ENCODE measurements at regions not wholly inside any gene's neighbourhood (a gene's known extent, or its start where the extent isn't known, plus 50 kb on each side); places are given as distances from the start of the nearest gene placed in this dataset.

- Mint-ChIP-seq H3K9me3 (ENCODE audit: insufficient read depth) (no peaks in the 10 kb centered on the region), H3K27ac (no peak overlapping the region), H3K4me1 (ENCODE audit: low read depth) (peaks cover 8% of the 10 kb centered on the region), H3K27me3 (ENCODE audit: low read depth) (no peaks in the 10 kb centered on the region), H3K36me3 (ENCODE audit: low read depth) (no peaks in the 10 kb centered on the region), H3K4me3 (no peak overlapping the region)
- CTCF ChIA-PET = interaction anchor here (1.1 to 1.4 kb wide), 2 partner anchors 9 to 35 kb away, joined by 3 read pairs; no protein-coding TSS in a partner anchor
- no peak for ATAC-seq
- POLR2A ChIA-PET = no interaction called here
- no peak for DNase-seq
These were observed 236.4 kb downstream of the FOXA2 start for GRCh38 chr20:22348010-22348409.

DNA sequence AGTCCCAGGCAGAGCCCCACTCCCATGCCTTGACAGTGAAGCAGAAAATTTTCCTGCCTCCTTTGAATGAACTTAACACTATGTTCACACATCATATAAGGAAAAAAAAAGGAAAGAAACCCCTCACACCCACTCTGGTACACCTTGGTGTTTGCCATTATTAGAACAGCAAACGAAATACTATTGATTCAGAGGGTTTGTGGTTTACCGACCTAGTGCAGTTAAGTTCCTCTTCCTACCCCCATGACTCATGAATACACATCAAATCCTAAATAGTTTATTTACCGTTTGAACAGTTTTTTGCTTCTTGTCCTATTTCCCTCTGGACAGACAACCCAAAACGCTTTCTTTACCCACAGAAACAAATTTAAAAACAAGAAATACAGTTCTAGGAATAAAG, 237.7 kb downstream of the FOXA2 start:
- DNase-seq = no peak
- ChIA-PET CTCF (interaction anchor here (1.4 kb wide), 1 partner anchor 36 kb away, joined by 3 read pairs; no protein-coding TSS in a partner anchor), POLR2A (no interaction called here)
- Mint-ChIP-seq H3K27me3 (ENCODE audit: low read depth) (no peaks in the 10 kb centered on the region), H3K4me1 (ENCODE audit: low read depth) (peaks cover 8% of the 10 kb centered on the region), H3K27ac (no peak overlapping the region), H3K9me3 (ENCODE audit: insufficient read depth) (no peaks in the 10 kb centered on the region), H3K4me3 (no peak overlapping the region), H3K36me3 (ENCODE audit: low read depth) (no peaks in the 10 kb centered on the region)
- ATAC-seq = no peak

DNA sequence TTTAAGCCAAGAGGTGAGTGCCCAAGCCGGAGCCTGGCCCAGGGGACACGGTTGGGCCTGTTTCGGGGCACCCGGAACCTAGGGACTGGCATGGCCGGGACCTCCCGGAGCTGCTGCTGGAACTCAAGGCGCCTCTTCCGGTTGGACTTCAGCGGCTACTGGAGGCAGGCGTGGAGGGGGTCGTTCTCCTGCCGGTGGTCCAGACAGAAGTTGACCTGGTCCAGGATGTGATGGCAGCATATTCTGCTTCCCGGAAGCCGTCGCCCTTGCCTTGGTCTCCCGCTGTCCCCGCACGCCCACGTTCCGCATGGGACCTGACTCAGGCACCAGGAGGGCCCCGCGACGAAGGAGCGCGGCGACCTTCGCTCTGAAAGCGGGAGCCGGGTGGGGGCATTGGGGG, 240.8 kb downstream of the FOXA2 start:
- no peak for ATAC-seq
- no peak for DNase-seq

GRCh38 chr20:22342410-22342809, 242.0 kb downstream of the FOXA2 start:
- POLR2A ChIA-PET = no interaction called here
- ATAC-seq = no peak
- peaks cover 2% of the 10 kb centered on the region for H3K27me3 Mint-ChIP-seq (ENCODE audit: low read depth)
- H3K36me3 Mint-ChIP-seq (ENCODE audit: low read depth) = no peaks in the 10 kb centered on the region
- H3K27ac Mint-ChIP-seq = no peak overlapping the region
- CTCF ChIA-PET = interaction anchor here (1.0 kb wide), 1 partner anchor 243 kb away, joined by 3 read pairs; no protein-coding TSS in a partner anchor
- DNase-seq = no peak
- H3K4me3 Mint-ChIP-seq = no peak overlapping the region
- H3K4me1 Mint-ChIP-seq (ENCODE audit: low read depth) = peaks cover 9% of the 10 kb centered on the region
- no peaks in the 10 kb centered on the region for H3K9me3 Mint-ChIP-seq (ENCODE audit: insufficient read depth)

More for the DNA sequence above, 240.8 kb downstream of the FOXA2 start:
- POLR2A ChIA-PET = no interaction called here
- CTCF ChIA-PET = no interaction called here
- H3K4me3 Mint-ChIP-seq = no peak overlapping the region
- peaks cover 2% of the 10 kb centered on the region for H3K27me3 Mint-ChIP-seq (ENCODE audit: low read depth)
- no peaks in the 10 kb centered on the region for H3K36me3 Mint-ChIP-seq (ENCODE audit: low read depth)
- peaks cover 9% of the 10 kb centered on the region for H3K4me1 Mint-ChIP-seq (ENCODE audit: low read depth)
- H3K27ac Mint-ChIP-seq = no peak overlapping the region
- no peaks in the 10 kb centered on the region for H3K9me3 Mint-ChIP-seq (ENCODE audit: insufficient read depth)

- Mint-ChIP-seq H3K4me1 (ENCODE audit: low read depth) (peaks cover 3% of the 10 kb centered on the region), H3K27me3 (ENCODE audit: low read depth) (peaks cover 2% of the 10 kb centered on the region), H3K36me3 (ENCODE audit: low read depth) (no peaks in the 10 kb centered on the region), H3K4me3 (no peak overlapping the region), H3K9me3 (ENCODE audit: insufficient read depth) (no peaks in the 10 kb centered on the region), H3K27ac (no peak overlapping the region)
- CTCF ChIA-PET = interaction anchor here (1.0 kb wide), 1 partner anchor 244 kb away, joined by 3 read pairs; no protein-coding TSS in a partner anchor
- ATAC-seq = no peak
- POLR2A ChIA-PET = no interaction called here
- DNase-seq = no peak
These were observed 242.9 kb downstream of the FOXA2 start for GRCh38 chr20:22341508-22341907.

DNA sequence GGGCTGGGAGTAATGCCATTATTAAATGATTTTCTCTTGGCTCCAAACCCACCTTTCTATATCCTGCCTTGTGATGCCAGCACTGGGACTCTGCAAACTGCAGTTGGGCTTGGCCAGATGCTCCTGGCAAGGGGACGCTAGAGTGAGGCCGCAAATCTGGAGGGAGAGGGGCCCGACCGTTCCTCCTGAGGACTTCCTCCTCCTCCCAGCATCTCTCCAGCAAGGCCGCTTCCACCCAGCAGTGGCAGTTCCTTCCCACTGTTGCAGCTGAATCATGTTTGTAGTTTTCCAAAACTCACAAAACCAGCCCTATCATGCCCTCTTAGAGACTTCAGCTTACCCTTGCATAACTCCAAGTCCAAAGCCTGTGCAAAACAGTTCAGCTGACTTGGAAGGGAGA, 244.4 kb downstream of the FOXA2 start:
- Mint-ChIP-seq H3K27ac (no peak overlapping the region), H3K4me1 (ENCODE audit: low read depth) (peaks cover 1% of the 10 kb centered on the region), H3K9me3 (ENCODE audit: insufficient read depth) (no peaks in the 10 kb centered on the region), H3K27me3 (ENCODE audit: low read depth) (peaks cover 2% of the 10 kb centered on the region), H3K4me3 (no peak overlapping the region), H3K36me3 (ENCODE audit: low read depth) (no peaks in the 10 kb centered on the region)
- CTCF ChIA-PET = interaction anchor here (1.5 to 3.7 kb wide), 8 partner anchors 10 to 1001 kb away, joined by 4 to 28 read pairs (median 8); no protein-coding TSS in a partner anchor
- POLR2A ChIA-PET = no interaction called here
- no peak for ATAC-seq
- no peak for DNase-seq

- no peaks in the 10 kb centered on the region for H3K9me3 Mint-ChIP-seq (ENCODE audit: insufficient read depth)
- ChIA-PET POLR2A (no interaction called here), CTCF (interaction anchor here (1.0 to 3.7 kb wide), 12 partner anchors 9 to 1001 kb away, joined by 3 to 28 read pairs (median 6); no protein-coding TSS in a partner anchor)
- peaks cover 1% of the 10 kb centered on the region for H3K4me1 Mint-ChIP-seq (ENCODE audit: low read depth)
- no peak overlapping the region for H3K4me3 Mint-ChIP-seq
- ATAC-seq (no peak), DNase-seq (peak; percentile 62)
- H3K27me3 Mint-ChIP-seq (ENCODE audit: low read depth) = peaks cover 2% of the 10 kb centered on the region
- H3K36me3 Mint-ChIP-seq (ENCODE audit: low read depth) = no peaks in the 10 kb centered on the region
- no peak overlapping the region for H3K27ac Mint-ChIP-seq
These were observed 245.1 kb downstream of the FOXA2 start for GRCh38 chr20:22339091-22339881.

DNA sequence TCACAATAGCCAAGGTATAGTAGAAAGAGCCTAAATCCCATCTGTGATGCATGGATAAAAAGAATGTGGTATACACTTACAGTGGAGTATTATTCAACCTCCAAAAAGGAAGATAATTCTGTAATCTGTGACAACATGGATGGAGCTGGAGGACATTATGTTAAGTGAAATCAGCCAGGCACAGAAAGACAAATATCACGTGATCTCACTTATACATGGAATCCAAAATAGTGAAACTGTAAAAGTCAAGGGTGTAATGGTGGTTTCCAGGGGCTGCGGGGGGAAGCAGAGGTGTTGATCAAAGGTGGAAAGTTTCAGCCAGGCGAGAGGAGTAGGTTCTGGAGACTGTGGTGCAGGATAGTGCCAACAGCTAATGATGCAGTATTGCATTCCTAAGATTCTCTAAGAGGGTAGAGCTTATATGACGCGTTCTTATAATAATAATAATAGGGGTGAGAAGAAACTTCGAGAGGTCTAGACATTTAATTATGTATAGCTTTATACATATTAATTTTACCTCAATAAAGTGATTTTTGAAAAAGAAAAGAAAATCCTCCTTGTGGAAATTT, 246.1 kb downstream of the FOXA2 start:
- POLR2A ChIA-PET = no interaction called here
- Mint-ChIP-seq H3K36me3 (ENCODE audit: low read depth) (no peaks in the 10 kb centered on the region), H3K27me3 (ENCODE audit: low read depth) (peaks cover 2% of the 10 kb centered on the region), H3K27ac (no peak overlapping the region), H3K9me3 (ENCODE audit: insufficient read depth) (no peaks in the 10 kb centered on the region), H3K4me3 (no peak overlapping the region), H3K4me1 (ENCODE audit: low read depth) (peaks cover 1% of the 10 kb centered on the region)
- ATAC-seq = no peak
- no peak for DNase-seq
- CTCF ChIA-PET = interaction anchor here (1.0 to 3.7 kb wide), 11 partner anchors 12 to 1002 kb away, joined by 3 to 28 read pairs (median 6); no protein-coding TSS in a partner anchor

- POLR2A ChIA-PET = no interaction called here
- Mint-ChIP-seq H3K4me1 (ENCODE audit: low read depth) (peaks cover 1% of the 10 kb centered on the region), H3K36me3 (ENCODE audit: low read depth) (no peaks in the 10 kb centered on the region), H3K9me3 (ENCODE audit: insufficient read depth) (no peaks in the 10 kb centered on the region), H3K4me3 (no peak overlapping the region), H3K27ac (no peak overlapping the region), H3K27me3 (ENCODE audit: low read depth) (peaks cover 2% of the 10 kb centered on the region)
- CTCF ChIA-PET = interaction anchor here (1.0 to 1.7 kb wide), 4 partner anchors 8 to 356 kb away, joined by 3 to 8 read pairs (median 4); no protein-coding TSS in a partner anchor
- DNase-seq (no peak), ATAC-seq (no peak)
These were observed 249.2 kb downstream of the FOXA2 start for GRCh38 chr20:22335210-22335609.

DNA sequence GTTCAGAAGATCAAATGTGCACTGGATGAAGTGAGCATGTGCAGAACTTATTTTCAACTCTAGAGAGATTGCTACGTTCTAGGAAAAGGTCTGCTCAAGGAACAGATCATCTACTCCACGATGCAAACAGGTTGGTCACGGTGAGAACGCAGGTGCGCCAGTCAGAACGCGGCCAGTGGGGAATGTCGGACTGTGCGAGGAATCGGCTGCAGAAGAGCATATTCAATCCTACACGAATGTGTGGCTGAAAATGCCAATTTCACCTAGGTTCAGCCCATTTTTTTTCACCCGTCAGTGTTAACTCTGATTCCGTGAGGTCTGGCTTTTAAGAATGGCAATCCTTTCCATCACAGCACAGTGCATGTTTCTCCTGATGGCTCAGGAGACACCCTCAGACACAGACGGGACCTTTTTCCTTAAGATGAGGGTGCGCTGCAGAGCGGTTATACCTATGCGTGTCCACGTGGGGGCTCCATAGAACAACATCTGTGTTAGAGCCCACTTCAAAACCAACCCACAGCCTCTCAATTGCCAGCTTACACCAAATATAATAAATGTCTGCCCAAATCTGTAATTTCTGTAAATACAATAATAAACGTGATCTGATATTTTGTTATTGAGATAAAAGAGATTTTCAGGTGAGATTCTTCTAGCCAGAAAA, 250.4 kb downstream of the FOXA2 start:
- Mint-ChIP-seq H3K4me3 (no peak overlapping the region), H3K27ac (no peak overlapping the region), H3K36me3 (ENCODE audit: low read depth) (no peaks in the 10 kb centered on the region), H3K4me1 (ENCODE audit: low read depth) (no peaks in the 10 kb centered on the region), H3K9me3 (ENCODE audit: insufficient read depth) (no peaks in the 10 kb centered on the region), H3K27me3 (ENCODE audit: low read depth) (no peaks in the 10 kb centered on the region)
- POLR2A ChIA-PET = no interaction called here
- ATAC-seq (peak; percentile 72), DNase-seq (peak; percentile 62)
- CTCF ChIA-PET = interaction anchor here (1.0 to 1.7 kb wide), 3 partner anchors 252 to 357 kb away, joined by 4 to 8 read pairs (median 5); no protein-coding TSS in a partner anchor

DNA sequence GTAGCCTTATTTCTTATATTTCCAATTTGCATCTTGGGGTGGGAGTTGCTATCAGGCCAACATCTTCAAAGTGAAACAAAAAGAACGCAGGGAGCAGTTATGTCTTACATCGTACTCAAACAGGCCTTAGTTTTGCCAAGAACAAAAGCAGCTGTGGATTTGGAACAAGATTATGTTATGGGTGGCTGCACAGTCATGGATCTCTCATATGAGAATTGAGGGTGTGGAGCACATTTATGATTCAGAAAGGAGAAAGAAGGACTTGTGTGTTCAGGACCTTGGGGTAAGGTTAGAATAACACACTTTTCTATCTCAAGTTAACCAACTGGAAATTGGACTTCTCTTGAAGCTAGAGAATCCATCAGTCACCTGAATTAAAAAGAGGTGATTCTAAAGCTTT, 259.9 kb downstream of the FOXA2 start:
- H3K4me1 Mint-ChIP-seq (ENCODE audit: low read depth) = no peaks in the 10 kb centered on the region
- CTCF ChIA-PET = no interaction called here
- no peaks in the 10 kb centered on the region for H3K9me3 Mint-ChIP-seq (ENCODE audit: insufficient read depth)
- H3K27me3 Mint-ChIP-seq (ENCODE audit: low read depth) = no peaks in the 10 kb centered on the region
- DNase-seq = no peak
- POLR2A ChIA-PET = no interaction called here
- no peak overlapping the region for H3K27ac Mint-ChIP-seq
- no peaks in the 10 kb centered on the region for H3K36me3 Mint-ChIP-seq (ENCODE audit: low read depth)
- H3K4me3 Mint-ChIP-seq = no peak overlapping the region
- no peak for ATAC-seq

- no peak overlapping the region for H3K4me3 Mint-ChIP-seq
- POLR2A ChIA-PET = no interaction called here
- H3K27ac Mint-ChIP-seq = no peak overlapping the region
These were observed 261.9 kb downstream of the FOXA2 start for GRCh38 chr20:22322513-22322912.

More at GRCh38 chr20:22322513-22322912, 261.9 kb downstream of the FOXA2 start:
- Mint-ChIP-seq H3K4me1 (ENCODE audit: low read depth) (no peaks in the 10 kb centered on the region), H3K27me3 (ENCODE audit: low read depth) (no peaks in the 10 kb centered on the region), H3K9me3 (ENCODE audit: insufficient read depth) (no peaks in the 10 kb centered on the region), H3K36me3 (ENCODE audit: low read depth) (no peaks in the 10 kb centered on the region)
- CTCF ChIA-PET = no interaction called here
- no peak for ATAC-seq
- no peak for DNase-seq
